ENCODE measurements at regions not wholly inside any gene's neighbourhood (a gene's known extent, or its start where the extent isn't known, plus 50 kb on each side); places are given as distances from the start of the nearest gene placed in this dataset.

GRCh38 chr7:348962-349743, 59.2 kb downstream of the FOXL3 start:
- Histone ChIP-seq H3K9ac (ENCODE audit: low read length) (no peak overlapping the region), H3K9me3 (ENCODE audit: control insufficient read depth, low read length) (no peaks in the 10 kb centered on the region), H3K4me1 (ENCODE audit: control insufficient read depth, insufficient read depth, low read length) (no peaks in the 10 kb centered on the region), H3K4me3 (ENCODE audit: low read length) (no peak overlapping the region), H3K36me3 (ENCODE audit: control insufficient read depth, insufficient read depth, low read length) (no peaks in the 10 kb centered on the region), H3K27me3 (ENCODE audit: control insufficient read depth, insufficient read depth, low read length) (peaks cover 12% of the 10 kb centered on the region)

DNA sequence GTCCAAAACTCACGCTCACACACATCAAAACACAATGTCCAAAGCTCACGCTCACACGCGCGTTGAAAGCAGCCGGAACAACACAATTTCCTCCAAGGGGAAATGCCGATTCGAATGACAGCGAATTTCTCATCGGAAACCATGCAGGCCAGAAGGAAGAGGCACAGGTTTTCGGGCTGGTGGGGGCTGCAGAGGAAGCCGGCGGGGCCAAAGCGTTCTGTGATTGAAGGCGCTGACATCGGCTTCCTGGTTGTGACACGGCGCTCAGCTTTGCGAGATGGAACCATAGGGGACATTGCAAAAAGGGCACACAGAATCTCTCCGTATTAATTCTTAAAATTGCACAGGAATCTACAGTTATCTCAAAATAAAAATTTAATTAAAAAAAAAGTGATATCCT, 61.3 kb downstream of the FOXL3 start:
- peaks cover 12% of the 10 kb centered on the region for H3K27me3 ChIP-seq (ENCODE audit: control insufficient read depth, insufficient read depth, low read length)
- H3K9ac ChIP-seq (ENCODE audit: low read length): no peak overlapping the region
- H3K4me3 ChIP-seq (ENCODE audit: low read length): no peak overlapping the region
- H3K4me1 ChIP-seq (ENCODE audit: control insufficient read depth, insufficient read depth, low read length): no peaks in the 10 kb centered on the region
- no peaks in the 10 kb centered on the region for H3K36me3 ChIP-seq (ENCODE audit: control insufficient read depth, insufficient read depth, low read length)
- no peaks in the 10 kb centered on the region for H3K9me3 ChIP-seq (ENCODE audit: control insufficient read depth, low read length)

- no peaks in the 10 kb centered on the region for H3K4me1 ChIP-seq (ENCODE audit: control insufficient read depth, insufficient read depth, low read length)
- no peaks in the 10 kb centered on the region for H3K9me3 ChIP-seq (ENCODE audit: control insufficient read depth, low read length)
- peaks cover 12% of the 10 kb centered on the region for H3K27me3 ChIP-seq (ENCODE audit: control insufficient read depth, insufficient read depth, low read length)
- H3K36me3 ChIP-seq (ENCODE audit: control insufficient read depth, insufficient read depth, low read length): no peaks in the 10 kb centered on the region
- H3K9ac ChIP-seq (ENCODE audit: low read length): no peak overlapping the region
- no peak overlapping the region for H3K4me3 ChIP-seq (ENCODE audit: low read length)
Observed at GRCh38 chr7:351681-352480, 61.9 kb downstream of the FOXL3 start.

DNA sequence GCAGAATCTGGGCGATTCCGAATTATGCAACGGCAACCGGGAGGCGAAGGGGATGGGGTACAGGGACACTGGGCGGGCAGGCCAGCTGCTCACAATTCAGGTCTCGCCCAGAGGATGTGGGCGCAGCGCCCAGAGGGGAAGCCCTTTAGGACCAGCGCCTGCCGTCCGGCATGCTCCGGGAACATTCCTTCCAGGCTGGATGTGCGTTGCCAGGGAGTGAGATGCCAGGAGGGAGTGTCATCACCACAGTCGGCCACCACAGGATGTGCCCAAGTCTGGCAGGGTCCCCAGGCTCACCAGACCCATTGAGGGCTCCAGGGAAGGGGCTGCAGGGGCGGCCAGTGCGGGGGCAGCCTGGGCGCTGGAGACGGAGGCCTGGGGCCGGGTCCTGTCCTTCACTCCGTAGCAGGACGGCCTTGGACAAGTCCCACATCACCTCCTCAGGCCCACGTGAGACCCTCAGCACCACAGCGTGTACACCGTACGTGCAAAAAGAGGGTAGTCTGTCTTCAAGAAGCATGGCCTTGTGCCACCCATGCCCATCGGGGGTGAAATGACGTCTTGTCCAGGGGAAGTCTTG, 63.9 kb downstream of the FOXL3 start:
- Histone ChIP-seq H3K4me3 (ENCODE audit: low read length) (no peak overlapping the region), H3K9ac (ENCODE audit: low read length) (no peak overlapping the region), H3K36me3 (ENCODE audit: control insufficient read depth, insufficient read depth, low read length) (no peaks in the 10 kb centered on the region), H3K4me1 (ENCODE audit: control insufficient read depth, insufficient read depth, low read length) (peaks cover 6% of the 10 kb centered on the region), H3K9me3 (ENCODE audit: control insufficient read depth, low read length) (no peaks in the 10 kb centered on the region), H3K27me3 (ENCODE audit: control insufficient read depth, insufficient read depth, low read length) (peaks cover 18% of the 10 kb centered on the region)

GRCh38 chr7:354597-355470, 64.9 kb downstream of the FOXL3 start:
- no peaks in the 10 kb centered on the region for H3K36me3 ChIP-seq (ENCODE audit: control insufficient read depth, insufficient read depth, low read length)
- H3K4me1 ChIP-seq (ENCODE audit: control insufficient read depth, insufficient read depth, low read length): peaks cover 6% of the 10 kb centered on the region
- peaks cover 23% of the 10 kb centered on the region for H3K27me3 ChIP-seq (ENCODE audit: control insufficient read depth, insufficient read depth, low read length)
- no peak overlapping the region for H3K4me3 ChIP-seq (ENCODE audit: low read length)
- no peak overlapping the region for H3K9ac ChIP-seq (ENCODE audit: low read length)
- no peaks in the 10 kb centered on the region for H3K9me3 ChIP-seq (ENCODE audit: control insufficient read depth, low read length)

DNA sequence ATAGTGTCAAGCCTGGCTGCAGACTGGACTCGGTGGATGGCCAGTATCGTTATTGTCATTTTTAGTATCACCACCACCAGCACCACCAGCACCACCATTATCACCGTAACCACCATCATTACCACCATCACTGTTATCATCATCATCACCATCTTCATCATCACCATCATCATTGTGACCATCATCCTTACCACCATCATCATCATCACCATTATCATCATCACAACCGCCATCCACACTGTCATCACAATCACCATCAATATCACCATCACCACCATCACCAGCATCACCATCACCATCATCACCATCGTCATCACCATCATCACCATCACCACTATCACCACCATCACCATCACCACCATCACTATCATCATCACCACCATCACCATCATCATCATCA, 65.6 kb downstream of the FOXL3 start:
- Histone ChIP-seq H3K27me3 (ENCODE audit: control insufficient read depth, insufficient read depth, low read length) (peaks cover 30% of the 10 kb centered on the region), H3K9ac (ENCODE audit: low read length) (no peak overlapping the region), H3K9me3 (ENCODE audit: control insufficient read depth, low read length) (no peaks in the 10 kb centered on the region), H3K4me1 (ENCODE audit: control insufficient read depth, insufficient read depth, low read length) (peaks cover 10% of the 10 kb centered on the region), H3K4me3 (ENCODE audit: low read length) (no peak overlapping the region), H3K36me3 (ENCODE audit: control insufficient read depth, insufficient read depth, low read length) (no peaks in the 10 kb centered on the region)

DNA sequence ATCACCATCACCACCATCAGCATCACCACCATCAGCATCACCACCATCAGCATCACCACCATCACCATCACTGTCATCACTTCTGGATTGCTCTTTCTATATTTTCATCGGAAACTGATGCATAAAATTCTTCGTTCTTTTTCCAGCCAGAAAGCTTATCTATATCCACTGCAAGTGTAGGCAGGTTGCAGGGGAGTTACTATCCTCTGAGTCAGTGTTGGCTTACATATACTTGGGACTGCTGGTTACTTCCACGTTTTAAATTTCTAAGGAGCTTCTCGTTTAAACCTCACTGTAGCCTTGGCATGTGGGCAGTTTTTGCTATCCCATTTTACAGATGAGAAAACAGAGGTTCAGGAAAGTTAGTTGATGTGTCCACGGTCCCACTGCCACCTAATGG, 66.1 kb downstream of the FOXL3 start:
- H3K9me3 ChIP-seq (ENCODE audit: control insufficient read depth, low read length): no peaks in the 10 kb centered on the region
- H3K36me3 ChIP-seq (ENCODE audit: control insufficient read depth, insufficient read depth, low read length): no peaks in the 10 kb centered on the region
- no peak overlapping the region for H3K4me3 ChIP-seq (ENCODE audit: low read length)
- peaks cover 35% of the 10 kb centered on the region for H3K27me3 ChIP-seq (ENCODE audit: control insufficient read depth, insufficient read depth, low read length)
- peaks cover 10% of the 10 kb centered on the region for H3K4me1 ChIP-seq (ENCODE audit: control insufficient read depth, insufficient read depth, low read length)
- no peak overlapping the region for H3K9ac ChIP-seq (ENCODE audit: low read length)

GRCh38 chr7:356691-357462, 66.9 kb downstream of the FOXL3 start:
- Histone ChIP-seq H3K36me3 (ENCODE audit: control insufficient read depth, insufficient read depth, low read length) (no peaks in the 10 kb centered on the region), H3K4me3 (ENCODE audit: low read length) (no peak overlapping the region), H3K4me1 (ENCODE audit: control insufficient read depth, insufficient read depth, low read length) (peaks cover 10% of the 10 kb centered on the region), H3K9me3 (ENCODE audit: control insufficient read depth, low read length) (no peaks in the 10 kb centered on the region), H3K9ac (ENCODE audit: low read length) (no peak overlapping the region), H3K27me3 (ENCODE audit: control insufficient read depth, insufficient read depth, low read length) (peaks cover 36% of the 10 kb centered on the region)

DNA sequence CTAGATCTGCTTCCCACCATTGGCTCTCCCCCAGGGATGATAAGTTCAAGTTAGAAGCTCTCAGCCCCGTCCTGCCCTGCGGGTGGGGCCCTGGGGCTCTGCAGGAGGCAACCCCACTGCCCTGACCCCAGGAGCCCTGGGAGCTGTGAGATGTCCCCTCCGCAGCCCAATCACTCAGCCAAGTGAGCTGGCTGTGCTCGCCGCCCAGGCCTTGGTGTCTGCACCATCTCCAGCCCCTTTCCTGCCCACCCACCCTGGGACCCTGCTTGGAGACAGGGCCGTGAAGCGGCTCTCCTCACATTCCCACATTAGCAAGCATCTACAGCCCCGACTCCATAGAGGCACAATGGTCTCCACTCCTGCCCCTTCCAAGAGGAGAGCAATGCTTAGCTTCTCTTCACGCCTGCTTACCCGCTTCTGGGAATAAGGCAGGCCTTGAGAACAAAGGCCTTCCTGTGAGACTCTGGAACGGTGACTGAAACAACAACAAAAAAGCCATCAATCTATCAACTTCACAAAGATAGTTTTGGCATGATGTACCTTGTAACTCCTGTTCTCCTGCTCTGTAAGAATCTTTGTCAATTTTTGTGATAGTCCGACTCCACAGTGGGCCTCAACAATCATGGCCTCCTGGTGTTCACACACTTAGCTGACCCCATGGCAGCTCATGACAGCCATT, 67.7 kb downstream of the FOXL3 start:
- H3K27me3 ChIP-seq (ENCODE audit: control insufficient read depth, insufficient read depth, low read length): peaks cover 36% of the 10 kb centered on the region
- no peak overlapping the region for H3K4me3 ChIP-seq (ENCODE audit: low read length)
- no peaks in the 10 kb centered on the region for H3K9me3 ChIP-seq (ENCODE audit: control insufficient read depth, low read length)
- H3K9ac ChIP-seq (ENCODE audit: low read length): no peak overlapping the region
- peaks cover 10% of the 10 kb centered on the region for H3K4me1 ChIP-seq (ENCODE audit: control insufficient read depth, insufficient read depth, low read length)
- no peaks in the 10 kb centered on the region for H3K36me3 ChIP-seq (ENCODE audit: control insufficient read depth, insufficient read depth, low read length)

DNA sequence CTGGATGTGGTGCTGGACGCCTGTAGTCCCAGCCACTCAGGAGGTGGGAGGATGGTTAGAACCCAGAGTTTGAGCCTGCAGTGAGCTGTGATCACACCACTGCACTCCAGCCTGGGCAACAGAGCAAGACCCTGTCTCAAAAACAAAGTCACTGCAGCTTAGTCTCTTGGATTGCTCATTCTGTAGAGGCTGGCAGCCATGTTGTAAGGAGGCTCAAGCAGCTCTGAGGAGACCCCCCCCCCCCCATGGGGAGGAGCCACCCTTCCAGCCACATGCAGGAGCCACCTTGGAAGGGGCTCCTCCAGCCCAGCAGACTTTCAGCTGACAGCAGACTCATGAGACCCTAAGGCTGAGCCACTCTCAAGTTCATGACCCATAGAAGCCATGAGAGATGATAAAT, 68.4 kb downstream of the FOXL3 start:
- Histone ChIP-seq H3K27me3 (ENCODE audit: control insufficient read depth, insufficient read depth, low read length) (peaks cover 36% of the 10 kb centered on the region), H3K9me3 (ENCODE audit: control insufficient read depth, low read length) (no peaks in the 10 kb centered on the region), H3K4me1 (ENCODE audit: control insufficient read depth, insufficient read depth, low read length) (peaks cover 10% of the 10 kb centered on the region), H3K9ac (ENCODE audit: low read length) (no peak overlapping the region), H3K36me3 (ENCODE audit: control insufficient read depth, insufficient read depth, low read length) (no peaks in the 10 kb centered on the region), H3K4me3 (ENCODE audit: low read length) (no peak overlapping the region)
